Hematopoietic multipotent progenitor cell treated with erythropoietin and hydrocortisone succinate and interleukin-3 and kit ligand, for 15 days (in vitro differentiated cells): ENCODE measurements at regions not wholly inside any gene's neighbourhood (a gene's known extent, or its start where the extent isn't known, plus 50 kb on each side); places are given as distances from the start of the nearest gene placed in this dataset.

Experiments
- DNase-seq: peaks from one replicate; pipeline ENCODE4 v3.0.0-alpha.2; 2015; ENCODE audit warnings: low spot score

DNA sequence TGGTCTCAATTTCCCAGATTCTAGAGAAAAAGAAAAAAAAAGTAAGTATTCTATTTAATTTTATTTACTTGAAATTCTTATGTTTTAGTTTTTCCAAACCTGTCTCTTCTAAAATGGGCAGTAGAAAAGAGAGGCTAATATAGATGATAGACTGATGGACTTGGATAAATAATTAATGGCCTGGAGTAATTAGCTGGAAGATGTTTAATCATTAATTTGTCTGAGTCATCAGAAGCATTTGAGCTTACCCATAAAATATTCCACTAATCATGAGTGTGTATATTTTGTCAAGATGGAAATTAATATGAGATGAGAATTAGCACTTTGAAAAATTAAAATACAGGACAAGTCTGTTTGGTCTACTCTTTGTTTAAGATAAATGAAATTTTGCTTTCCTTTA is 212.1 kb upstream of the MIR17HG start:
- DNase-seq, result no peak

DNA sequence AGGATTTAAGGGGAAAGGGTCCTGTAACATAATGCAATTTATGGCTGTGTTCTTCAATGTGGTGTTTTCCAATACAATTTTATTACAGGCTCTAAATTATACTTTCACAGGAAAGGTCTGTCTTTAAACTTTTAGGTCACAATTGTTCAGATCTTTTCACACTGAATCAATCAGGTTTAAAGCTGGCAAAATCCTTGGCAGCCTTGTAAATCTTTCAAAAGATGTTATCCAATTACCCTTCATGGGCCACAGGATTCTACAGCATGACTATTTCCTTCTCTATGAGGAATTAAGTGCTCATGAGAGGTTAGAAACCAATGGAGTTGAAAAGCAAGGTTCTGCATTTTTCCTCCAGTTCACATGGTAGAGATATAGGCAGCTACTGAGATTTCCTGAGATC is 211.5 kb upstream of the MIR17HG start:
- DNase-seq, result no peak

DNA sequence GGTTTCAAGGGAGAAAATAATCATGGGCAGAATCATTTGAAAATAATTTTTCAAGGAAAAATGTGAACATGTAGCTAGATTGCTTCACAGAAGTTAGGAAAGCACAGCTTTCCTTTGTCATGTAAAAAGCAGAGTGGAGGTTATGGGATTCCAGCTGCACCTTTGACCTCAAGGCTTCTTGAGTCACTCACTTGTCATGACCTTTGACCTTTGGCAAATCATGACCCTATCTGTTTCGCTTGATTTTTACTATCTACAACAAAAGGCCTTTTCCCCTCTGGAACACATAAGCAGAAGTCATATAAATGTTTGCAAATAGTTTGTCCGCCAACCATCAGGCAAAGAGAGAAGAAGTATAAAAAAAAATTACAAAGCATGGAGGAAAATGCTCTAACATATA is 210.7 kb upstream of the MIR17HG start:
- no peak for DNase-seq

DNA sequence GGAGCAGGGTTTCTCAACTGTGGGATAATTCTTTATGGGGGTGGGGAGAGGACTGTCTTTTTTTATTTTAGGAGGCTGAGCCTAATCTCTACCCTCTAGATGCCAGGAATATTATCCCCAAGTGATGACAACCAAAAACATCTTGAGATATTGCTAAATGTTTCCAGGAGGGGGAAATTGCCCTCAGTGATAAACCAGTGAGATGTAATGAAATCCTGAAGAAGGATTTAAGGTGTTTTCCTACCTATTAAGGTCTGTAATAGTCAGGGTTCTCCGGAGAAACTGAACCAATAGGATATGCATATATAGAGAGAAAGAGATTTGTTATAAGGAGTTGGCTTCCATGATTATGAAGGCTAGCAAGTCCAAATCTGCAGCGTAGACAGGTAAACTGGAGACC is 208.3 kb upstream of the MIR17HG start:
- no peak for DNase-seq

DNA sequence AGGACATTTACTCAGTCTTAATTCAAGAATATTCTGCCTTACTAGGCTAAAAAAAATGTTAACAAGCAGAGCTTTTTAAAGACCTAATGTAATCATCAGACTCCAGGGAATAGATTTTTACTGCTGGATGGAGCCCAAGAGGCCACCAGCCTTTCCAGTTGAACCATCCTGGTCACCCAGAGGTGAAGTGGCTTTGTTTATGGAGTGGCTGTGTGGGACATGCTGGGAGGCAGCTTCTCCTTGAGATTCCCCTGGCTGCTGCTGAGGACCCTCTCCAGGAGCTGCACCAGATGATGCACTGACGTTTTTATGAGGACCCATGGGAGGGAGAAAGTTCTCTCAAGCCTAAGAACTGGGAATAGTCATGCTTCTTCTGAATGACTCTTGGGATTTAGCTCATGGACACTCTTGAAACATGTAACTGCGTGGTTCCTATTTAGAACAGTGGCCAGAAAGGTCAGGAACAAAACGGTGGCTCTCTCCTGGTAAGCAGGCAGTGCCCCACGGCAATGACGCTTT is 205.9 kb upstream of the MIR17HG start:
- DNase-seq, result no peak

DNA sequence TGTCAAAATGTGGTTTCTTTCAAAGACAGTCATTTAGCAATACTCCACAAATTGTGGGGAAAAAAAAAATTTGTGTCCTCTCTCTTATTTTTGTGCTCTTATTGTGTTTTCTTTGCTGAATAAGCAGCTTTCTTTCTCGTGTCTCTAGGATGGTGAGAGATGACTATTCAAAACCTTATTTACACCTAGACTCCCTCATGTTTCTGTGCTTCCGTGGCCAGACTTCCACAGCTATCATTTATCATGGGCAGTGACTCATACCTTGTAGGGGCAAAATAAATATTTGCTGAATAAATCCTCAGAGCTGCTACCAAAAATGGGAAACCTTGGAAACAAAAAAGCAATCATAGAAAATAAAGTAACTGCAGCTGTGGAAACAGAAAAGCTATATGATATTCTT is 204.9 kb upstream of the MIR17HG start:
- DNase-seq, result no peak

DNA sequence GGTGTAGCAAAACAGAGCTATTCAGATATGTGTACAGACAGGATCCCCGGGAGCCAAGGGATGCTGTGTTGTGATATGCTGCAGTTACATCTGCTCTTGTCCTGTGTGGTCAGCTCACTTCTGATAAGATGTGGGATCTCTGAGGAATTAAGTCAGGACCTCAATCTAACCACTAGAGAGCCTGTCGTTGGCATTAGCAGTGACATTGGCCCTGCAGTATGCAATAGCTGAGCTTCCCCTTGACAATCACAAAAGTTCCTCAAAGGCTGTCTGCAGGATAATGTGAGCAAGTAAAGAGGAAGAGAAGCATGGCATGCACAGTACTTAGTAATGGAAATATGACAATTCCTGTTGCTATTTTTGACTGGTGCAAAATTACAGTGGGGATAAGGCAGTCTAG is 203.4 kb upstream of the MIR17HG start:
- no peak for DNase-seq

DNA sequence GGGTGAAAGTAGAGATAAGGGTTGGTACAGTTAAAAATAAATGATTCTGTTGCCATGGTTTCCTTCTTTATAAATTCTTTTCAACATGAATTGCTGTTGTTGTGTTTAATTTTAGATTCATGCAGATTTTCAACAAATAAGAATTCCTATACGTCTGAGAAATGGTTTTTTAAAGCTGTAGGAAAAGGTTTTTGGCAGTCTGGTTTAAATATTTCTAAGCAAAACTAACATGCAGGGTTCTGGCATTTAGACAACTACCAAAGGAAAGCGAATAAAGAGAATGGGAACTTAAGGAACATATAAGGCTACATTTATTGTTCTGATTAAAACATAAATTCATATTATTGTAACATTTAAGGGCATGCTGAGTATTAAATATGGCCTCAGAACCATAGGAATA is 203.0 kb upstream of the MIR17HG start:
- no peak for DNase-seq

DNA sequence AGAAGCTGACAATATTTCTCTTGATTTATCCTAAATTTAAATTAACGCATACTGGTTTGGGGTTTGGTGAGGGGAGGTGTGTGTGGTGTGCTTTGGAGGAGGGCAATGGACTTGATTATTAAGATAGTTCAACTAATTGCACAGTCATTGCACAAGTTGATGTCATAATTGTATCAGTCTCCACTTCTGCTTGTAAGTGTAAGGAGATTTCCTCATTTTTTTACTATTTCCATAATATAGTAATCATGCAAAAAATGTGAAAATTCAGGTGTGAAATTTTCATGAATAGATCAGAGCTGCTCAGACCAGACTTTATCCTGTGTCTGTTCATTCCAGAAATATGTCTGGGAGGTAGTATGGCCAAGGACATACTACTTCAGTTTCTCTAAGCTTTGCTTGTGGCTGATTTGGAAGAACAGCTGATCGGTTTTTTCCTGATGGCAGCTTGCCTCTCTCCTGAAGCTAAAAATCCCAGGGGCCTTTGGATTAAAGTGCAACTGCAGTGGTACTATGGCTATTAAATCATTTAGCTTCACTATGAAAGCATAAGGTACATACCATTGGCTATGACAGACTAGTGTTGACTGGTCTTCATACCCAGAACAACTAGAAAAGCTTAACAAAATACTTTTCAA is 201.8 kb upstream of the MIR17HG start:
- no peak for DNase-seq

DNA sequence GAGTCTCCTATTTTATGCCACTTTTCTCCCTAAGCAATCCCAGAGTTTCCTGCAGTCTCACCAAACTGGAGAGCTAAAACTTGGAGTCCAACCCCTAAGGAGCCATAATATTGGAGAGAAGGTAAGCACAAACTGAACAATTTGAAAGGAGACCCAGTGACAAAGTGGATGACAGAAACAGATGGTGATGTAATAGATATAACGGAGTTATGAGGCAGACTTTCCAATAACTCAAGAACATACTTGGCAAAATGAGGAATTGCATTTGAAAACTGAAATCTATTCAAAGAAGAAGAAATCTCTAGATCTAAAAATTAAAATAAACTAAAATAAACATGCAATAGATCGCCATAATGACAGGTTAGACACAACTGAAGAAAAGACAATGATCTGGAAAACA is 200.9 kb upstream of the MIR17HG start:
- no peak for DNase-seq

DNA sequence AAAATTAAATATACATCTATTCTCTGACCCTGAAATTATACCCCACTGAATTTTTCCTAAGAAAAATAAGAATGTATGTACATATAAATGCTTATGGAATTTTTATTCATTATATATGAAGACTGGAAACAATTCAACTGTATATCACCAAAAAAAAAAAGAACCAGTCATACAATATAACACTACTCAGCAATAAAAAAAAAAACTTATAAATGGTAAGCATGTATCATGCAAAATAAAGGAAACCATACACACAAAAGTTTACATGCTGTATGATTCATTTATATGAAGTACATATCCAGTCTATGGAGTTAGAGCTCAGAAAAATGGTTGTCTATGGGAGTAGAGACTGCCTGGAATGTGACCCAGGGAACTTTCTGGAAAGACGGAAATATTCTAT is 199.4 kb upstream of the MIR17HG start:
- DNase-seq, result no peak

DNA sequence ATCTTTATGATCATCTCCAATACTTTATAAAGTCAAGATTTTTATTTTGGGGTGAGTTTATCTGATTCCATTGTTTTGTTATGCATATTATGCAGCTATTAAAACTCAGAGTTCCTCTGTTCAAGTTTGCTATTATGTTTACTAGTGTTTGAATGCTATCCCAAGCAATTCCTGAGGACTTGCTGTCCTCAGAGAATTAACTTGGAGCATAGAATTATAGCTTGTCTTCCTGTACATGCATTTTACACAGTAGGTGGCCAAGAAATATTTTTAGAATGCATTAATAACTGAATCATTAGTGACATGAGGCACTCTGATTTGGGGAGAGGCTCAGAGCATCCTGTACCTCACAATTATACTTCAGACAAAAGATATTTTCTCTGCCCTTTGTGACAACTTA is 195.6 kb upstream of the MIR17HG start:
- no peak for DNase-seq

DNA sequence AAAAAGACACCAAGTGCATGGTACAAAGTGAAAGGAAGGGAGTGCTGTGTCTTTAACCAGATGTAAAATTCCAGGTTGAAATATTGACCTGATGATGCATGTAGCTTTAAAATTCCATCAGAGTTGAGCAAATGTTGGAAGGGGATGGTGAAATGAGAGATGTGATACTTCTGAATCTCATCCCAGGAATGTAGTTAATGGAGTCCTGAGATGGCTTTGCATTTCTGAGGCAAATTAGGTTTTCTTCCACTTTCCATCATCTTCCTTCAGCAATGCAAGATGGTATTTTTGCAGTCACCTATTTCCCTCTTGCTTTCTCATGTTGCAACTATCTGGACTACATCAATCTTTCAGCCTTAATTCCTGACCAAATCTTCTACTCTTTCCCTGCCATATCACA is 194.1 kb upstream of the MIR17HG start:
- no peak for DNase-seq

DNA sequence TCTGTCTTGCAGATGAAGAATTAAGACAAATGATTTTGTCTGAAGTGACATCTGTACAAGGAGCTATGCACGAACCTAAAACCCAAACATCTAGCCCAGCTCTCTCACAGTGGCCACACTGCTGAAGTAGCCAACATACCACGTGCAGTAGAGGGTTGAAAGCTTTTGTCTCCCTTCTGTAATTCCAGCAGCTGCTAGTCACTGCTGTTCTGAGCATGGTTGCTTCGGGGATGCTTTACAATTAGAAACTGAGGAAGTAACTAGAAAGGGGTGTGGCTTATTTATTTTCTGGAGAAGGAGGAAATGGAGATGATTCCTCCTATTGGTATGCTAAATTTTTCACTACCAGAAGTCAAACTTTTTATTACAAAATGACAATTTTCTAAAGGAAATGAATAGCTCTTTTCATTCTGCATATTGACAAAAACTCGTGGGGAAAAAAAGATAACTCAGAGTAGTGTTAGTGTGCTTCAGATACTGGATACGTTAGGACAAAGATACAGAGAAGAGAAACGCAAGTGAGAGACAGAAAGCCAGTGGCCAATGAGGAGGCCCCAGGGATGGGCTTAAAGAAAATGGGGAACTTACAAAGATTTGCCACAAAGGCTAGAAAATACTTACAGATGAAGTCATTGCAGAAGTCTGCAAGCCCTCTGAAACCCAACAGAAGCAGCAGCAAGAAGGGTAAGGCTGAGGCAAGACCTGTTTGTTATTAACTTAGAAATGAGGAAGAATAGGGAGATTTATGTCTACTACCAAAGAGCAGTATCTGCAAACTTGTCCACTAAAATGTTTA is 192.7 kb upstream of the MIR17HG start:
- DNase-seq, result no peak

DNA sequence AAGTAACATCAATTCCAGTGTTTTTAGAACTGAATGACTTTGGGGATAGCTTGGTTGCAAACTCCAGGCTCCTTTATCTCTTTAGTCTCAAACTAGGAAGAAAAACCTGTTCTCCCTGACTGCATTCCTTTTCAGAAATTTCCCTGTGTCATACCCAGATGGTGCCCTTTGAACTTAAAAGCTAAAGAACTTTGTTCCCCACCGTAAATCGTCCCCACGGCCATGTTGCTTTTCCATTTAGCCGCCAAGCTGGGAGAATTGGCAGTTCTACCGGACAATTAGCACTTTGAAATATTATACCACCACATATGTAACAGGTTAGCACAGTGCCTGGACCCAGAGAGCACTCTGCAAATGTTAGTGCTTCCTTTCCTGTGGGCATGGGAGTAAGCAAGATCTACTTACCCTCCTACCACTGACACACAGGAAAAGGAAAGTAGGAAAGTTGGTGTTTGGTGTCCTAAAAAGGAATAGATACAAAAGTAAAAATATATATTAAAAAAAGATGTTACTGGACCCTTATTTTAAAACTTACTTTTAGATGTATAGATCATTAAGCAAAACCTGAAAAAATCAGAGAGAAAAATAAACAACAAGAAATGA is 191.9 kb upstream of the MIR17HG start:
- no peak for DNase-seq

DNA sequence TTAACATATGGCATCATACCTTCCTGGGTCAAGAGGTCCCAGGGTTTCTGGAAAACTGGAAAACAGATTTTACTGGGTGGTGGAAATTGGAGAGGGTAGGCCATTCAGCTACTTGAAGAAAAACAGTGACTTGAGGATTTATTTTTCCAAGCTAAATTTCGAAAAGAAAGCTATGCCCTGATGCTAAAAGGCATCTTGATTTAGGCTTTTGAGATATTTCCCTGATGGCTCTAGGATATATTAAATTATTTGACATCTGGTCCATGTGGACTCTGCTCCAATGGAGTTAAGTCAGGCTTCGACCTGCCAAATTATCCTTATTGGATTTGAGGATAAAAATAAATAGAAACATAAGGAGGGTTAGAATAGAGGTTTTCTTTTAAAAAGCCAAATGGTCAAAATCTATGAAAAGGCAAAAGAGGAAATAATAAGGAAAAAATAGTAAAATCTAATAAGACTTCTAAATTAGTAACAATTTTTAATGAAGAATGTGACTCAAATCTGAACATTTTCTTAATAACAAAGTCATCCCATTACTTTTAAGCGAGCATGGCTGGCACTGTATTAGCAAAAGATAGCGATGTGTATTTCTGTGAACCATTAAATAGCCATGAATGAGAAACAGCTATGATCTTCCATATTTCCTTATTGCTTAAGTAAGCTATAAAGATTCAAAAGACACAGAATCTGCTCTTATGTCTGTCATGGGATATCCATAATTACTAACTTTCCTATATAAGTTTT is 190.0 kb upstream of the MIR17HG start:
- no peak for DNase-seq

DNA sequence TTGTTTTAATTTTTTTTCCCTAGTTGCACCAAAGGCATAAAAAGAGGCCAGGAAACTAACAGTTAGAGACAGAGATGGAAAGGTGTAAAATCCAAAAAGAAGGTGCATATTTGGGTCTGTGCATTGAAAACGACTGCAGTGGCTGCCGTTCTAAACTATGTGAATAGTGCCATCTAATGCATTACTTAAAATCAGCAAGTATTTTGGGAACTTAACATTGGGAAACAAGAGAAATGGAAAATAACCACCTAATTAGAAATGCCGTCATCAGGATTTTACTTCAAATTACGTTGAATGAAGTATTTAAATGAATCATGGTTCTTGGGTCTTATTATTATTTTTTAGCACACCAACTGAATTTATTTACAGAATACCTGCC is 189.5 kb upstream of the MIR17HG start:
- no peak for DNase-seq

DNA sequence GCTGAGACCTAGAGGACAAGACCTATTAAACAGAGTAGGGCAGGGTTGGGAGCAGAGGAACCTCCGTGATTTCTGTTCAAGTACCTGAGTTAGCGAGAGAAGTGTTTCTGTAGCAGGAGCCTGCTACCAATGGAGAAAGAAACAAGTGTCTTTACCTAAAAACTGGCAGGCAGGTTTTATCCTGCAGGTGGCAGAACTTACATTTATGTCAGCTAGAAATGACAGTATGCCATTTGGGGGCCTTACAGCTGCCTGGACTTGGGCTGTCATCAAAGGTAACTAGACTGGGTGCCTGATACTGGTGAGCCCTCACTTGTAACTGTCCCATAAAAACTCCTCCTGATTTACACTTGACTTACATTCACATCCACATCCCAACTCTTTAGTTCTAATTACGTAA is 185.3 kb upstream of the MIR17HG start:
- no peak for DNase-seq

DNA sequence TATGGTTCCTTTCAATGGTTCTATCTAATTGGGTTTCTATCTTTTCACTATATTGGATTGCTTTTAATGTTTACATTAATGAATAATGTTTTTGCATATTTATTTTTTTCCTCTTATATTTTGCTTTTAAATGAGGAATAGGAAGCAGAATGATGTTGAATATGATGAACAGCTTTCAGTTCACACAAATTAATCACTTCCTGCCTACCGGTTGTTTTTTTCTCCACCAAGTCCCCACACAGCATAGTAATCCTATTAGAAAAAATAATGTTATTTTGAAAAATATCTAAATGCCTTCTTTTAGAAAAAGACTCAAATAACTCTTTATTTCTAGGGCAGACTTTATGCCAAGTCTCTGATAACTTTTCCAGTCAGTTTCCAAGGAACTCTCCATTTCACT is 184.9 kb upstream of the MIR17HG start:
- no peak for DNase-seq

DNA sequence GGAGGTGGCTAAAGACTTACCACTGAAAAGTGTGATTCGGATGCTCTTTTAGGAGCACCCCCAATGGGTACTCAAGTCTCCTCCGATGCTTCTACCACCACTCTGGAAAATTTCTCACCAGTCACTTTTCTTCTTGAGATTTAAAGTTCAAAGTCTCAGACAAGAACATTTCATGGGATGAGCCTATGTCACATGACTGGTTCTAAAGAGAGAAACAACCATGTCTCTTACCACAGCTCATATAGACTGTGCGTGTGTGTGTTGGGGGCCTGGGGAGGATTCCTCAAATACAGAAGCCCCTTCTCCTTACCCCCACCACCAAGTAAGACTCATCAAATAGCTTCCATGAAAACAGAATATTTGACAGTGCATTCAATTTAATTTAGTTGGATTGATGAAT is 181.7 kb upstream of the MIR17HG start:
- DNase-seq, result no peak

DNA sequence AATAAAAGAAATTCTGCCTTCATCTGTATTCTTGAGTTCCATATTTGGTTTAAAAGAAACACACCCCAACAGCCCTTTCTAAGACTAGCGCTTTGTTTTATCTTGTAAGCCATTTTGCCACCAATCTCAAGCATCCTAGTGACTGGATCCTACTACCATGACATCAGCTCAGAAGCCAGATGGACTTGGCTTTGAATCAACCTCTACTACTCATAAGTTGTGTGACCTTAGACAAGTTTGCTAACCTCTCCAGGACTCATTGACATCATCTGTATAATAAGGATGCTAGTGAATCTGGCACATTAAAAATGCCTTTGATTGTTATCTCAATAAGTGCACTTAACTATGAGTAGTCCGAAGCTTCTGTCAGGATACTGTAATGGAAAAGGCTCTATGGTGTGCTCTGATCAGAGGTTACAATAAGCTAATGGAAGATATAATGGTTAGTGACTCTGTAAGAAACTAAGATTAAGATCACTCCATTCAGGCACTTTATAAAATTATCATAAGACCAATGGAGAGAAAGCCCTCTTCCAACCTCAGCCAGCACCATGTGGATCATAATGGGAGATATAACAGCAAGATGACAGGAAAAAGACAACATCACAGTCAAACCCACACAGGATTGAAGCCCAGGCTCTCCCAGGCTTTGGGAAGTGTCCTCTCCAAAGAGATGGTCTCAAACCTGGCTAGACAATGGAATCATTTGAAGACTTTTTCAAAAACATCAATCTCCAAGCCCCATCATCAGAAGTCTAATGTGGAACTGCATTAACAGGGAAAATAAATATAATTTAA is 180.6 kb upstream of the MIR17HG start:
- no peak for DNase-seq
